MM.1S (cell line): ENCODE measurements at regions not wholly inside any gene's neighbourhood (a gene's known extent, or its start where the extent isn't known, plus 50 kb on each side); places are given as distances from the start of the nearest gene placed in this dataset.

Experiments used
- DNase-seq: peaks from one replicate; pipeline ENCODE4 v3.0.0-alpha.2; 2015
- H2AFZ ChIP-seq: fragments of 300-600 bp; sonication (generic); 2 replicates; pipeline ENCODE4 v1.6.0; 2016; ENCODE audit warnings: antibody characterized with exemption, low read length
- H3F3A ChIP-seq: fragments of 300-600 bp; sonication (generic); 2 replicates; pipeline ENCODE4 v1.6.1; 2016; ENCODE audit warnings: mild to moderate bottlenecking, antibody characterized with exemption, low read length, moderate library complexity, mixed read lengths; ENCODE audit not compliant: insufficient read depth
- H3K27ac ChIP-seq: fragments of 300-600 bp; sonication (generic); 2 replicates; pipeline ENCODE4 v1.5.1; 2016; ENCODE audit warnings: mild to moderate bottlenecking, low read length
- H3K27me3 ChIP-seq: fragments of 300-600 bp; sonication (generic); replicated peaks from 2 replicates; pipeline ENCODE4 v1.6.0; 2016; ENCODE audit warnings: low read length; ENCODE audit not compliant: insufficient read depth
- H3K36me3 ChIP-seq: fragments of 300-600 bp; sonication (generic); replicated peaks from 2 replicates; pipeline ENCODE4 v1.6.1; 2016; ENCODE audit warnings: mild to moderate bottlenecking, low read length, mixed read lengths; ENCODE audit not compliant: insufficient read depth
- H3K4me1 ChIP-seq: fragments of 300-600 bp; sonication (generic); 2 replicates; pipeline ENCODE4 v1.6.1; 2016; ENCODE audit warnings: low read length, mixed read lengths
- H3K4me2 ChIP-seq: fragments of 300-600 bp; sonication (generic); 2 replicates; pipeline ENCODE4 v1.6.0; 2016; ENCODE audit warnings: low read depth, low read length
- H3K4me3 ChIP-seq: fragments of 300-600 bp; sonication (generic); 2 replicates; pipeline ENCODE4 v1.5.1; 2016; ENCODE audit warnings: low read length, mixed read lengths
- H3K79me2 ChIP-seq: fragments of 300-600 bp; sonication (generic); 2 replicates; pipeline ENCODE4 v1.6.1; 2016; ENCODE audit warnings: mixed run types, low read length, mixed read lengths
- H3K9ac ChIP-seq: fragments of 300-600 bp; sonication (generic); 2 replicates; pipeline ENCODE4 v1.6.1; 2016; ENCODE audit warnings: low read length, mixed read lengths
- H3K9me2 ChIP-seq: fragments of 300-600 bp; sonication (generic); replicated peaks from 2 replicates; pipeline ENCODE4 v1.6.1; 2016; ENCODE audit warnings: mild to moderate bottlenecking, low read length, mixed read lengths; ENCODE audit not compliant: insufficient read depth
- H3K9me3 ChIP-seq: fragments of 300-600 bp; sonication (generic); replicated peaks from 2 replicates; pipeline ENCODE4 v1.6.1; 2016; ENCODE audit warnings: mild to moderate bottlenecking, low read length, mixed read lengths; ENCODE audit not compliant: insufficient read depth
- H4K20me1 ChIP-seq: fragments of 300-600 bp; sonication (generic); 2 replicates; pipeline ENCODE4 v1.6.1; 2016; ENCODE audit warnings: mild to moderate bottlenecking, low read length, moderate library complexity, mixed read lengths; ENCODE audit not compliant: insufficient read depth
- CTCF ChIP-seq: fragments of 300-600 bp; sonication (generic); IDR thresholded peaks from 2 replicates; pipeline ENCODE4 v1.5.1; 2016; ENCODE audit warnings: antibody characterized with exemption, low read length, mixed read lengths
- EZH2 ChIP-seq: fragments of 300-600 bp; sonication (generic); optimal IDR thresholded peaks from 2 replicates; pipeline ENCODE3; 2017; ENCODE audit warnings: low read depth, mild to moderate bottlenecking, antibody characterized with exemption, low read length, mixed read lengths
- EZH2phosphoT487 ChIP-seq: fragments of 300-600 bp; sonication (generic); IDR thresholded peaks from 2 replicates; pipeline ENCODE4 v1.6.1; 2018; ENCODE audit warnings: antibody characterized with exemption, low read length

GRCh38 chr7:46975493-46975892 is 606.4 kb downstream of the TNS3 start:
- Histone ChIP-seq H3K4me2 (no peak overlapping the region), H4K20me1 (no peaks in the 10 kb centered on the region), H3K4me3 (no peak overlapping the region), H3K9me3 (no peaks in the 10 kb centered on the region), H3K27ac (no peak overlapping the region), H3K9ac (no peak overlapping the region), H3F3A (no peaks in the 10 kb centered on the region), H2AFZ (no peak overlapping the region), H3K9me2 (no peaks in the 10 kb centered on the region), H3K27me3 (no peaks in the 10 kb centered on the region), H3K4me1 (no peaks in the 10 kb centered on the region), H3K79me2 (no peaks in the 10 kb centered on the region), H3K36me3 (no peaks in the 10 kb centered on the region)
- no peak for DNase-seq
- TF ChIP-seq EZH2 (no peak), CTCF (no peak), EZH2phosphoT487 (no peak)

DNA sequence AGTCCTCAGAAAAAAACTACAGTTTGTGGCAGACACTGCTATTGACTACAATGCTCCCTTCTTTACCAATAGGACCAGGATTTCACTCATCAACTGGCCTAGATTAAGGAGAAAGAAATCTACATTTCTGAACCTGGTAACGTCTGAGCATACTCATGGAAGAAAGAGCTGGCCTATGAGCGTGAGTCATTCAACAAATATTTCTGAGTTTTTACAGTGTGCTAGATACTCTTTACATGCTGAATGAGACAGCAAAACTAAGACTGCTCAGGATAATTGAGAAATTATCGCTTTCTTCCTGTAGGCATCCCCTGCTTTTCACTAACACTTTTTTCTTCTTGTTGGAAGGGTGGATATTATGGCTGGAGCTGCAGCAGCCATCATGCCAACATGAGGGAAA is 609.7 kb downstream of the TNS3 start:
- Histone ChIP-seq H3K27ac (no peak overlapping the region), H3K9me2 (no peaks in the 10 kb centered on the region), H3K9me3 (no peaks in the 10 kb centered on the region), H4K20me1 (no peaks in the 10 kb centered on the region), H3K4me1 (no peaks in the 10 kb centered on the region), H3K79me2 (no peaks in the 10 kb centered on the region), H3F3A (no peaks in the 10 kb centered on the region), H3K36me3 (no peaks in the 10 kb centered on the region), H3K9ac (no peak overlapping the region), H3K4me3 (no peak overlapping the region), H3K27me3 (no peaks in the 10 kb centered on the region), H2AFZ (no peak overlapping the region), H3K4me2 (no peak overlapping the region)
- TF ChIP-seq EZH2phosphoT487 = no peak
- TF ChIP-seq CTCF = no peak
- TF ChIP-seq EZH2 = no peak
- DNase-seq = no peak

DNA sequence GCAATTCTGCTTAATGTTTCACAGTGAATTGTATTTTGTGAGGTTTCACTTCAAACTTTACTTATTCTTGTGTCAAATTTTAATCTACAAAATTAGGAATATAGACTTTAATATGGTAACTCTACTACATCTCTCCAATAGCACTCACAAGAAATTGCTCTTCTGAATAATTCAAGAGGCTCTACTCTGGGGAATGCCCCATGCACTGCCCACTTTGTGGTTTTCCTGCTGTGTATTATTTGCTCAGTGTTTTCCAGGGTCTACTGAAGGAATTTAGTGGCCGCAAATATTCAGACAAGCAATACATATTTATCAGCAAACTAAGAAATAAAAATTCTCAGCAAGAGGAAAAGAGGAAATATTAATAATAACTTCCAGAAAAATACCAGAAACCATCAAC is 611.4 kb downstream of the TNS3 start:
- Histone ChIP-seq H3K36me3 (no peaks in the 10 kb centered on the region), H3F3A (no peaks in the 10 kb centered on the region), H3K4me3 (no peak overlapping the region), H3K9me2 (no peaks in the 10 kb centered on the region), H3K9me3 (no peaks in the 10 kb centered on the region), H4K20me1 (no peaks in the 10 kb centered on the region), H3K27me3 (no peaks in the 10 kb centered on the region), H3K4me2 (no peak overlapping the region), H2AFZ (no peak overlapping the region), H3K79me2 (no peaks in the 10 kb centered on the region), H3K4me1 (no peaks in the 10 kb centered on the region), H3K9ac (no peak overlapping the region), H3K27ac (no peak overlapping the region)
- TF ChIP-seq EZH2 = no peak
- no peak for TF ChIP-seq CTCF
- no peak for TF ChIP-seq EZH2phosphoT487
- no peak for DNase-seq

DNA sequence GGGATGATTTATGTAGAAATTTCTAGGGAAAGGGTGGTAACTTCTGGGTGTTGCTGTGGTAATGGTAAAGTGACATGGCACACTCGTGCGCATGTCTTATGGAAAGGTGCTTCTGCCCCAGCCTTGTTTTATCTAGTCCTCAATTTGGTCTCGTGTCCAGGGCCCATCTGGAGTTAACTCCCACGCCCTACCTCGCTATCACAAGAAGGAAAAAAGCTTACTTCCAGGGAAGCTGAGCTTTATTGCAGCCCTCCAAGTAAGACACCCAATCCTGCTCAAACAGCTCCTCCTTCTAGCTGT is 611.8 kb downstream of the TNS3 start:
- H3K9me2 ChIP-seq = no peaks in the 10 kb centered on the region
- H3K27ac ChIP-seq = no peak overlapping the region
- no peak for TF ChIP-seq CTCF
- no peak for TF ChIP-seq EZH2phosphoT487
- no peak for TF ChIP-seq EZH2
- H3K4me1 ChIP-seq = no peaks in the 10 kb centered on the region
- DNase-seq = no peak
- H4K20me1 ChIP-seq = no peaks in the 10 kb centered on the region
- no peaks in the 10 kb centered on the region for H3K27me3 ChIP-seq
- no peaks in the 10 kb centered on the region for H3K79me2 ChIP-seq
- no peaks in the 10 kb centered on the region for H3K9me3 ChIP-seq
- no peaks in the 10 kb centered on the region for H3F3A ChIP-seq
- no peak overlapping the region for H3K4me3 ChIP-seq
- H3K4me2 ChIP-seq = no peak overlapping the region
- H2AFZ ChIP-seq = no peak overlapping the region
- H3K36me3 ChIP-seq = no peaks in the 10 kb centered on the region
- H3K9ac ChIP-seq = no peak overlapping the region
